ENCODE measurements at regions not wholly inside any gene's neighbourhood (a gene's known extent, or its start where the extent isn't known, plus 50 kb on each side); places are given as distances from the start of the nearest gene placed in this dataset.
"Not testable (repeated sequence)": the region's sequence is repeated elsewhere in the genome, so short reads cannot be mapped to it uniquely, and the experiment has no call there.

GRCh38 chr4:33062155-33062806 lies 2342.1 kb downstream of the PCDH7 start:
- DNase-seq = no peak

GRCh38 chr4:33063241-33063640 lies 2343.1 kb downstream of the PCDH7 start:
- DNase-seq = no peak

- DNase-seq = no peak
Measured at GRCh38 chr4:33064238-33064637, 2344.1 kb downstream of the PCDH7 start.

DNA sequence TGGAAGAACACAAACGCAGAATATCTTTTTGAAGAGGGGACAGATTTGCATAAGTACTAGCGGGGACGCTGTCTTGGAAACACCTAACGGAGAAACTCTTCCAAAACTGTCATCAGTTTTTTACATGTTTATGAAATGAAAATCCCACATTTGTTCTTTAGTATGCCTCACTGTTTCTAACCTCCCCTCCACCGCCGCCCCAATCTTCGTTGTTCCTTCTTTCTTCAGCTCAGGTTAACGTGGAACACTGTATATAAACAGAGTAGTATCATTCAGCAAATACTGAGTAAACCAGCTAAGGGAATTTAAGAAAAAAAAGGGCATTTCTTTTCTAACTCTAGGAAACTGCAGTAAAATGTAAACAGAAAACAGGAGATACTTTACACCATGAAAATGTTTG lies 2345.6 kb downstream of the PCDH7 start:
- no peak for DNase-seq

DNA sequence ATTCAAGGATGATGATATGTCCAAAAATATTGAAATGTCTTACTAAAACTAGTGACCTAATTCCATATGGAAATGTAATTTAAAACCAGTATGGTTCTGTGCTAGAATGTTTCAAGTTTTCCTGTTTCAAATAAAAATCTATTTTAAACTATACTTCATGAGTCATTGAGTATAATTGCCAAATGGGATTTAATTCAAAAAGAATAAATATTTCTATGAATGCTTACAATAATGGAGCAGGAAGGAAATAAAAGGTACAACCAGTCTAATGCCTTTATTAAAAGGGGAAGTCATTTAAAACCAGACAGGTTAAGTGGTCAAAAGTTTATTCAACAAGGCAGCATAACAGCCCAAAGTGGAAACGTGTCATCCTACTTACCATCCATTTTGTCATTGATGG lies 2347.1 kb downstream of the PCDH7 start:
- no peak for DNase-seq

- no peak for DNase-seq
Measured at GRCh38 chr4:33068539-33068938, 2348.4 kb downstream of the PCDH7 start.

GRCh38 chr4:33071535-33071934 lies 2351.4 kb downstream of the PCDH7 start:
- DNase-seq = no peak

GRCh38 chr4:33072298-33073089 lies 2352.3 kb downstream of the PCDH7 start:
- DNase-seq = no peak

DNA sequence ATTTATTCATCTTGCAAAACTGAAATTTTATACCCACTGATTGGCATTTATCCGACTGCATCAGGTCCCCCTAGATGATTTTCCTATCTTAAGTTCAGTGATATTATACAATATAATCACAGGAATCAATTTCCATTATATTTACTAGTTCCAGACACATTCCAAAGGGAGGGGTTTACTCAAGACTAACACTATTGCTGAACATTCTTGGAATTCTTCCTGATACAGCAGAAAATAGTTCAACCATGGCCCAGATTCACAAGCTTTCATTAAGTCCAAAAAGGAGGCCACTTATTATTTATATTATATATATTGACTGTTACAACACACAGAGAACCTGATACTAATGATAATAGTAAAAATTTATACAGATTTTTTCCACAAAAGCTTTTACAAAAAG lies 2353.6 kb downstream of the PCDH7 start:
- DNase-seq = no peak

DNA sequence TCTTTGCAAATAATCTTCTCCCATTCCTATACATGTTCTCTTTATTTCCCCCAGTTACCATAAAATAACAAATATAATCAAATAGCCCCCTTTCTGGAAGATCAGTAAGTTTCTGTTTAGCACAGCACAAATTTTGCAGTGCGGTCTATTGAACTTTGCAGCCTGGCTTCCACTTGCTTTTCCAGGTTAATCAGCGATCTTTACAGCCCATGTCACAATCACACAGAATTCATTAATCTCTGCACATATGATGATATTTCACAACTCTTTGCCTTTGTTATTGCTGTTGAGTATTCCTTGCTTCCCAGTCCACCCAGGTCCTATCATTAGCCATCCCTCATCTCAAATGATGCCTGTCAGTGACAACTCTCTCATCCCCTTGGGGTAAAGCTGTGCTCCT lies 2358.0 kb downstream of the PCDH7 start:
- DNase-seq = no peak

DNA sequence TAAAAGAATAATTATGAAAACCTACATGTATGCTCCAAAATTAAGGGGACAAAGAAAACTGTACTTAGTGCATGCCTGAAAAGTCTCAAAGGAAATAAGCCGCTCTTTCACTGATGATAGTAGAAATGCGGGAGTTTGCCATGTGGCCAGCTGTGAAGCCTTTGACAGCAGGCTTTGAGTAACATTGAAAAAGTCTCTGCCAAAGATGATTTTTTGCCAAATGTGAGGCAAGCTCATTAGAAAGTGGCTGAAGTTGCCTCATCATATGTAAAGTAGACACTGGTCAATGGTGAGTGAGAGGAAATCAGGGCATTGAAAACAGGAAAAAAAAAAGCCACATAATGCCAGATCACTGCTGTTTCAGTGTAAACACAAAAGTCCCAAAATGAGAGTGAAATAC lies 2360.1 kb downstream of the PCDH7 start:
- DNase-seq = no peak

- DNase-seq = no peak
Measured at GRCh38 chr4:33085709-33086108, 2365.5 kb downstream of the PCDH7 start.

GRCh38 chr4:33086331-33086925 lies 2366.3 kb downstream of the PCDH7 start:
- no peak for DNase-seq

GRCh38 chr4:33088713-33089112 lies 2368.5 kb downstream of the PCDH7 start:
- no peak for DNase-seq

- no peak for DNase-seq
Measured at GRCh38 chr4:33090910-33091309, 2370.7 kb downstream of the PCDH7 start.

DNA sequence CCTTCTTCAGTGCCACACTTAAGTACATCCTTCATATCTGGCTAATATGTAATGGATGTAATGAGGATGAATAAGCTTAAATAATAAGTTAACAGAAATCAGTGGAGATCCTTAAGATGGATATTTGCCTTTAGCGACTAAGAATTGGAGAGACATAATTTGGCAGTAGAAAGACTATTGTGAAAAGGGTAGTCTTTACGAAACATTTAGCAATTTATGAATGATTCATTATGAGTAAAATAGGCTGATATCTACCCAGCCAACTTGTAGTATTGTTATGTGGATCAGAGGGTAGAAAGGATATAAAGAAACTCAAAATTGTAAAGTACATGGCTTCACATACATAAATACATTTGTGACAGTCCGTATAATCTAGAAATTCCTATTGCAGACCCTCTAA lies 2371.8 kb downstream of the PCDH7 start:
- DNase-seq = no peak

GRCh38 chr4:33104273-33104672 lies 2384.1 kb downstream of the PCDH7 start:
- peak; percentile 27 for DNase-seq

DNA sequence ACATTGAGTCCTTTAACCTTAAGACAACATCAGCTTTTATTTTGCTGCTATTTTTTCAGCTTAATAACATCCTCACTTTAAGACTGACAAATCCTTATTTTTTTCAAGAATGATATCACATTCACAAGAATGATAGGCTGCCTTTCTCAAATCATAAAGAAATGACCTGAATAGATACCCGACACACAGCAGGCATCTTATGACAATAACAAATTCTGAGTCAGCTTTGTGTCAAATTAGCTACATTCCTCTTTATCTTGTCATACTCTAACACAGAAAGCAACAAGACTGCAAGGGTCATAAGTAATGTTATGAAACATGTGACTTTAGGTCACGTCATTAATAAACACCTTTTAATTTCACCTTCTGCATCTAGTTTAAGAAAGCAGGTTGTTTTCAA lies 2387.6 kb downstream of the PCDH7 start:
- no peak for DNase-seq

- no peak for DNase-seq
Measured at GRCh38 chr4:33111117-33111516, 2390.9 kb downstream of the PCDH7 start.

DNA sequence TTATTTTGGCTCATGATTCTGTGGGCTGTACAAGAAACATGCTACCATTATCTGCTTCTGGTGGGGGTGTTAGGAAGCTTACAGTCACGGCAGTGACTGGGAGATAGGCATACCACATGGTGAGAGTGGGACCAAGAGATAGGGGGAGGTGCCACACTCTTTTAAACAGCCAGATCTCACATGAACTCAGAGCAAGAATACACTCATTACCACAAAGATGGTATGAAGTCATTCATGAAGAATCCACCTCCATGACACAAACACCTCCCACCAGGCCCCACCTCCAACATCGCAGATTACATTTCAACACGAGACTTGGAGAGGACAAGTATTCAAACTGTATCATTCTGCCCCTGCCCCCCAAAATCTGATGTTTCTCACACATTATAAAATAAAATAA lies 2396.7 kb downstream of the PCDH7 start:
- DNase-seq = no peak

DNA sequence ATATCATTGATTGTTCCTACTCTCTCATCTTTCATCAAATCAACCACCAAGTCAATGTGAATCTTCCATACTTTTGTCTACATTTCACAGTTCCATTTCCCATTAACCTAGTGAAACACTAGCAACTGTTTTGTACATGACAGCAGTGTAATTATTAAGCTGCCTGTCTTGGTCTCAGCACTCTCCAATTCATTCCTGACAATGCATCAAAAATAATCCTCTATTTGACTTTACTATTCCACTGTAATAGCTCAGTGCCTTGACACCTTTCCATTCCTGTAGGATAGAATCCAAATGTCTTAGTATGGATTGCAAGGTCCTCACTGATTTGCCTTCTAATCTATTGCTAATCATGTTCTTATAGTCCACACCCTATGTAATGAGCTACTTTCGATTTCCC lies 2405.8 kb downstream of the PCDH7 start:
- no peak for DNase-seq

- not testable (repeated sequence) for DNase-seq
Measured at GRCh38 chr4:33130662-33131061, 2410.5 kb downstream of the PCDH7 start.

GRCh38 chr4:33133723-33134122 lies 2413.6 kb downstream of the PCDH7 start:
- no peak for DNase-seq

- DNase-seq = no peak
Measured at GRCh38 chr4:33134366-33134765, 2414.2 kb downstream of the PCDH7 start.

All from DMS53 (cell line).